ENCODE measurements at regions not wholly inside any gene's neighbourhood (a gene's known extent, or its start where the extent isn't known, plus 50 kb on each side); places are given as distances from the start of the nearest gene placed in this dataset.

GRCh38 chr5:5078009-5078897, 61.9 kb upstream of the ADAMTS16 start:
- ATAC-seq: no peak
- no peak for DNase-seq
- Mint-ChIP-seq H3K4me3 (no peak overlapping the region), H3K36me3 (ENCODE audit: insufficient read depth) (no peaks in the 10 kb centered on the region), H3K4me1 (ENCODE audit: low read depth) (no peaks in the 10 kb centered on the region), H3K27me3 (ENCODE audit: low read depth) (peaks cover 3% of the 10 kb centered on the region), H3K9me3 (peaks cover 6% of the 10 kb centered on the region)

DNA sequence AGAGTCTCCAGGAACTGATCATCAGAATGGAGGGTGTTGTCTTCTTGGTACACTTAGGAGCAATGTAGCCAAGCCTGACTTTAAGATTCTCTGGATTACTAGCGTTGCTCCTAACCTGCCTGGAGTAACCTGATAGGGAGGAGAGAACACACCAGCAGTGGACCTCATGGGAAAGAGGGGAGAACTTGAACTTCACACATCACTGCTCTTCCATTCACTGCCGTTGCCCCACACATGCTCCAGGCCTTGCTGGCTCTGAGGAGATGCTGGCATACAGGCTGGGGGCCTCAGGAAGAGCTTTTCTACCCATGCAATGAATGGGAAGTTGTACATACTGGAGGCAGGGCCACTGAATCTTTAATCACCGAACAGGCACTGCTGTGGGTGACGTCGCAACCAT, 60.3 kb upstream of the ADAMTS16 start:
- no peak for DNase-seq
- H3K36me3 Mint-ChIP-seq (ENCODE audit: insufficient read depth): no peaks in the 10 kb centered on the region
- no peak for ATAC-seq
- H3K4me1 Mint-ChIP-seq (ENCODE audit: low read depth): no peaks in the 10 kb centered on the region
- peaks cover 3% of the 10 kb centered on the region for H3K27me3 Mint-ChIP-seq (ENCODE audit: low read depth)
- H3K4me3 Mint-ChIP-seq: no peak overlapping the region
- H3K9me3 Mint-ChIP-seq: peaks cover 6% of the 10 kb centered on the region

DNA sequence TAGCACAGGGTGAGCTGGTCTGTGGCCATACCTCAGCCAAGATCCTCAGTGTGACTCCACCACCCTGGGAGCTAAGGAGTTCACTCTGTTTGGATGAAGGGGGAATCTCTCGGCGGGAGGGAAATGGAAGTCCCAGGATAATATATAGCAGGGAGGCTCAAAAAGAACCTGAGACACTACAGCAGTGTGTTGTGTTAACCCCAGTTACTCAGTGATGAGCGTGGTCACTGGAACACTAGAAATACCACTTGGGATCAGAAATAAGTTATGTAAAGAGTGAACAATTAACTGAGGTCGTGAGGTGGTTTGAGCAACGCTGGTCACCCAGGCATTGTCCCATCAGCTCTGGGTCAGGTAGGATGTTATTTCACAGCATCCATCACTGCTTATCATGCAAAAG, 59.3 kb upstream of the ADAMTS16 start:
- H3K4me1 Mint-ChIP-seq (ENCODE audit: low read depth): no peaks in the 10 kb centered on the region
- DNase-seq (no peak), ATAC-seq (no peak)
- H3K36me3 Mint-ChIP-seq (ENCODE audit: insufficient read depth): no peaks in the 10 kb centered on the region
- H3K9me3 Mint-ChIP-seq: peaks cover 6% of the 10 kb centered on the region
- H3K4me3 Mint-ChIP-seq: no peak overlapping the region
- peaks cover 3% of the 10 kb centered on the region for H3K27me3 Mint-ChIP-seq (ENCODE audit: low read depth)

DNA sequence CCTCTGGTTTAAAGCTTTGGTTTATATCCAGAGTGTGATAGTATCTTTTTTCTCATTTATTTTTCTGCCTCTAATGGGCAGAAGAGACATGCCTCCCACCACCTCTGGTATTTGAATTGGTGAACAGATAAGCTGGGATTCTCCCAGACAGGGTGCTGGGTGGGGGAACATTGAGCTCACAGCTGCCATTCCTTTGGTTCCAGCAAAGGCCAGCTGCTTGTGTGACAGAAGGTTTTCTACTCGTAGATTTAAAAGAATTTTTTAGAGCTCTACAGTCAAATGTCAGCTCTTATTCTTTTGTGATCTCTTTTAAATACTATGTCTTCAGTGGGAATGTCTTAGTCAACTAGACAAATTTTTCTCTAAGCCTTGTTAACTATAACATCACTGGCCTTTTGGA, 54.7 kb upstream of the ADAMTS16 start:
- Mint-ChIP-seq H3K4me3 (no peak overlapping the region), H3K9me3 (peaks cover 3% of the 10 kb centered on the region), H3K36me3 (ENCODE audit: insufficient read depth) (no peaks in the 10 kb centered on the region), H3K4me1 (ENCODE audit: low read depth) (no peaks in the 10 kb centered on the region), H3K27me3 (ENCODE audit: low read depth) (no peaks in the 10 kb centered on the region)
- DNase-seq (no peak), ATAC-seq (no peak)

DNA sequence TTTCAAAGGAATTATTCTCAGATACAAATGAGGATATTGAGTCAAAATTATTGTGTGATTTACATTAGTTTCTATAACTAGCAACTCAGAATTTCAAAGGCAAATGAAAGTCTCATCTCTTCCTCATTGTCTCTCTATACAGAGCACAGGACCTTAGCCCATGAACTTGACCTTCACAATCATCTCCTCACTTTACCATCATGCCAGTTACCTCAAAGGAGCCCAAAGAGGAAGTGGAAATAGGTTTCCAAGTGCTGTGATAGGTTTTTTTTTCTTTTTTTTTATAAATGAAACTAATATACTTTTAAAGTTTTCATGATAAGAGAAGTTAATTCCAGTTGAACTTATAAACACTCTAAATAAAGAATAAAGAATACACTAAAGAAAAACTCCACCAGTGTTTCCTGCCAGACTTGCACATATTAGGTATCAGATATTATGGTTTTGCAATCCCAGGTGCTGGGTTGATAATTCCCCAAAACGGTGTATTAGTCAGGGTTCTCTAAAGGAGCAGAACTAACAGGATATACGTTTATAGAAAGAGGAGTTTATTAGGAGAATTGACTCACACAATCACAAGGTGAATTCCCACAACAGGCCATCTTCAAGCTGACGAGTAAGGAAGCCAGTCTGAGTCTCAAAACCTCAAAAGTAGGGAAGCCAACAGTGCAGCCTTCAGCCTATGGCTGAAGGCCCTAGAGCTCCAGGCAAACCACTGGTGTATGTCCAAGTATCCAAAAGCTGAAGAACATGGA, 50.1 kb upstream of the ADAMTS16 start:
- H3K27me3 Mint-ChIP-seq (ENCODE audit: low read depth): no peaks in the 10 kb centered on the region
- peaks cover 6% of the 10 kb centered on the region for H3K9me3 Mint-ChIP-seq
- no peaks in the 10 kb centered on the region for H3K36me3 Mint-ChIP-seq (ENCODE audit: insufficient read depth)
- DNase-seq: no peak
- H3K4me3 Mint-ChIP-seq: no peak overlapping the region
- no peak for ATAC-seq
- no peaks in the 10 kb centered on the region for H3K4me1 Mint-ChIP-seq (ENCODE audit: low read depth)
